HG02981 (cell line): ENCODE measurements at regions not wholly inside any gene's neighbourhood (a gene's known extent, or its start where the extent isn't known, plus 50 kb on each side); places are given as distances from the start of the nearest gene placed in this dataset.

ENCODE experiments used
- ATAC-seq: cut with Tn5 transposase; IDR thresholded peaks from one replicate; pipeline ENCODE4 v1.9.1; 2021; ENCODE audit warnings: mild to moderate bottlenecking, moderate library complexity; ENCODE audit not compliant: unreplicated experiment

DNA sequence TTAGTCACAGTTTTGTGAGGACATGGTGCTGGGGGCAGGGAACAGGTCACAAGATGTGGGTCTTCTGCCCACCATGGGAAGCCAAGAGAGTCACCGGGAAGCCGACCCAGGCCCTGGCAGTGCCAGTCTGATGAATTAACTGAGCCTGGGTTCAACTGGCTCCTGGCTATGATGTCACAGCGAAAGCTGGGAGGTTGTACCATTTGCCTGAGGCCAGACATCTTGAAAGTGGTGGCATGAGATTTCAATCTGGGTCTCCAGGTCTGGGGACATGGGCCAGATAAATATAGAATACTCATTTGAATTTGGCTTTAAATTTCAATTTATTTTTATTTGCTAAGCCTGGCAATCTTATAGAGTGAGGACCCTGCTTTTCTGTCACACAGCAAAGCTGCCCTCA is 280.9 kb downstream of the NSG2 start:
- ATAC-seq = no peak

DNA sequence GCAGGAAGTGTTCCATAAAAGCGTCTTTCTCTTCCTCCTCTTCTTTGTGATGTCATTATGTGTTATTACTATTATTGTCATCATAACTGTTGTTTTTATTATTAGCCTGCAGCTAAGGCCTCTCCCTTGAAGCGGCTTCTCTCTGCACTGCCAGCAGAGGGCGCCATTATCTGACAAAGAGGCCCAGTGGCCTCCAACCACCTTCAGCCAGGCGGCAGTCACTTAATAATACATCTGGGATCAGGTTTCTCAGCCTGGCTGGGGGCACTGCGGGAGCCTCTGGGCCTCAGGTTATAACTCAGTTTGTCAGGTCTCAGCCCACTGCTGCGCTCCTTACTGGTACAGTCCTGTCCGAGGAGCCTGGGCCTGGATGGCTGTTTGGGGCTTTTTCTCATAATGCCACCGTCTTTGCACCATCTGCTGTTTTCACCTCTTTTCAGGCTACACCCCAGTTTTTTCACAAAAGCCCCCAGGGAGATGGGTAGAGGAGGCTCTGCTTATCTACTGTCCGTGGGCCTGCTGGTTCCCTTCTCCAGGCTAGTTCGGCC is 281.9 kb downstream of the NSG2 start:
- ATAC-seq = peak; percentile 56

DNA sequence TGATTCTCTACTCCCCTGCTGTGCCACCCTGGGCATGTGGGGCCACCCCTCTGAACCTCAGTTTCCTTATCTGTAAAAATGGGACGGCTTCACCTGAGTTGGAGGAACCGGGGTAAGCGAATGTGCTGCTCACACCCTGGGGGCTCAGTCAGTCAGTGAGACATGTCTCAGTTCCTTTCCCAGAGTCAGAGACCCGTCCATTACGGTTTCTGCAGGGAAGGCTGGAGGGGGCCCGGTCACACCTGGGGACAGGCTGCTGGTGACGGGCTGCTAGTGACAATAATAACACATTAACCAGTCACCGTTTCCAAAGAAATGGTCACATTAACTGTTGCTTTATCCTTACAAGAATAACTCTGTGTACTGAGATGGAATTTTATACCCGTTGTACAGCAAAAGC is 282.4 kb downstream of the NSG2 start:
- ATAC-seq = no peak

DNA sequence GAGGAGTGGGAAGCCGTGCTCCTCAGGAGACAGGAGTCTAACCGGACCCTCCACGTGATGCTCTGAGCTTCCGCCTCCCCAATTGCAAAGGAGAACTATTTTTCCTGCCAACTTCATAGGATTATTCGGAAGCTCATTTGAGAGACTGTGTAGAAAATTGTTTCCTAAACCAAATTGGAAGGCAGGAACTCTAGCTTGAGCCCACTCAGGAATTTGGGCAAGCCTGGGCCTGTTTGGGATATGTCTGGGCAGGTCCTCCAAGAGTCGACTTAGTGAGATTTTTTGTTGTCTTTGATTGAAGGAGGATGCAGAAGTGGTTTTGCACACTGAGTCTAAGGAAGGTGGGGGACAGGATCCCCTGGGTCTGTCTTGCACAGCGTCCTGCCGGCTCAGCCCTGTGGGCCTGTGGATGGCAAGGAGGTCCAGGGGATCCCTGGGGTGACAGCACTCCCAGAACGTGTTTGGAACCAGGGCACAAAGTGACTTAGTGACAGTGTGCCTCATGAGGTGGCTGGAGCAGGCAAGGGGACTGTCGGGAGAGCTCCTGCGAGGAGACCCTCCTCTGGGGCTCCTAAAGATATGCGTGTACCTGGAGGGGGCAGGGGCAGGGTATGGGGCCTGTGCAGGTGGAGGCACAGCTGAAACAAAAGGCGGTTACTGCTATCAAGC is 283.3 kb downstream of the NSG2 start:
- ATAC-seq = no peak

DNA sequence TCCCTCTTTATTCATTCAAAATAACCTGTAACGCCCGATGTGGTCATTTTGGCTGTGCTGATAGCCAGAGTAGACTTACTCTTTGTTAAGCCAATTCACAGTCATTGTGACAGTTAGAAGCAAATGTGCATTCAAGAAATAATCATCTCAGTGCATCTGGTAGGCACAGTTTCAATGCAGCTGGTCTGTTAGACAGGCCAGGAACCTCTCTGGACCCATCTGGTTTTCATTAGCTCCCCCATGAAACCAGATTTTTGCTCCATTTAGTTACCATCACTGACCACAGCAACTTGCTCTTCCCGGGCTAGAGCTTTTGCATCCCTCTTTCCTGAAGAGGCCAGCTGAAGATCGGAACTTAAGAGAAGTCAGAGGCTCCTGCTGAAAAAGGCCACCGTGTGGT is 284.2 kb downstream of the NSG2 start:
- no peak for ATAC-seq

DNA sequence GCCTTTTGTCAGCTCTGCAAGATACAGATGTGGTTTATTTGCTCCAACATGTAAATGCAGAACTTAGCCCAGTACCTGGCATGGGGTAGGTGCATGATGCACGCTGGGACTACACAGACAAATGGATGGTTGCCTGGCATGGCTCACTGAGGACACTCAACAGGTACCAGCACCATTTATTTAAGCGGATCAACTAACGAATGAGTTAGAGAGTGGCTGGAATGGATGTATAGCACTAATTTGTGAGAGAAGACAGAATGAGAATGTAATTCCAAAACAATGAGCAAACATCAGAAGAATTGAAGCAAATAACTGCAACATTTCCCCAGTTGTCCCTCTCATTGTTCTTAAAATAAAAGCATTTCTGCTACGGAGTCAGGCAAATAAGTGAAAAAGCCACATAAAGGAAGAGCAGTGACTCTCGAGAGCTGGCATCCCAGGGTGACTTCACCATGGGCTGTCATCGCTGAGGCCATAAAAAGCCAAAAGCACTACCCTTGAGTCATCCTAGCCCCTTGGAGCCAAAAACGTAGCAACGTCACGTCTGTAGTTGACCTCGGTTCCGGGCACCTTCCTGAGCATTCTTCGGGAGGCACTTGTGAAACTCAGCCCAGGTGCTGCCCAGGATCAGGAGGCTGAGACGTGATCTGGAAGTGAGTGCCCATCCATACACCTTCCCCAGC is 290.3 kb downstream of the NSG2 start:
- ATAC-seq = no peak

DNA sequence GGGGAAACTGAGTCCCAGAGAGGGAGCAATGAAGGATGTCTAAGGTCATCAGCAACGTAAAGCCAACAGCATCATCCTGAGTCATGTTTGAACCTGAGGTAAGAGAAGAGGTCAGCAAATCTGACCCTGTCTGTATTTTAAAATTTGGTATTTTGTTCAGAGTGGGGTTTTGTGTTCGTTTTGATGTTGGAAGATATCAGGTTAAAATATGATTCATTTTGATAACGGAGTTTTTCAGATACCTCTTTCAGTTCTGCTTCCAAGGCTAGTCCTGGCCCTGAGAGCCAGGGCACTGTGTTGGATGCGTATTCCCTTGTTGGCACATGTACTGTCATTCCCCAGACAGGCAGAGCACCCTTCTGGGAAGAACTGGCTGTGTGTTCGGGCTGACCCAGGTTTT is 291.0 kb downstream of the NSG2 start:
- no peak for ATAC-seq

DNA sequence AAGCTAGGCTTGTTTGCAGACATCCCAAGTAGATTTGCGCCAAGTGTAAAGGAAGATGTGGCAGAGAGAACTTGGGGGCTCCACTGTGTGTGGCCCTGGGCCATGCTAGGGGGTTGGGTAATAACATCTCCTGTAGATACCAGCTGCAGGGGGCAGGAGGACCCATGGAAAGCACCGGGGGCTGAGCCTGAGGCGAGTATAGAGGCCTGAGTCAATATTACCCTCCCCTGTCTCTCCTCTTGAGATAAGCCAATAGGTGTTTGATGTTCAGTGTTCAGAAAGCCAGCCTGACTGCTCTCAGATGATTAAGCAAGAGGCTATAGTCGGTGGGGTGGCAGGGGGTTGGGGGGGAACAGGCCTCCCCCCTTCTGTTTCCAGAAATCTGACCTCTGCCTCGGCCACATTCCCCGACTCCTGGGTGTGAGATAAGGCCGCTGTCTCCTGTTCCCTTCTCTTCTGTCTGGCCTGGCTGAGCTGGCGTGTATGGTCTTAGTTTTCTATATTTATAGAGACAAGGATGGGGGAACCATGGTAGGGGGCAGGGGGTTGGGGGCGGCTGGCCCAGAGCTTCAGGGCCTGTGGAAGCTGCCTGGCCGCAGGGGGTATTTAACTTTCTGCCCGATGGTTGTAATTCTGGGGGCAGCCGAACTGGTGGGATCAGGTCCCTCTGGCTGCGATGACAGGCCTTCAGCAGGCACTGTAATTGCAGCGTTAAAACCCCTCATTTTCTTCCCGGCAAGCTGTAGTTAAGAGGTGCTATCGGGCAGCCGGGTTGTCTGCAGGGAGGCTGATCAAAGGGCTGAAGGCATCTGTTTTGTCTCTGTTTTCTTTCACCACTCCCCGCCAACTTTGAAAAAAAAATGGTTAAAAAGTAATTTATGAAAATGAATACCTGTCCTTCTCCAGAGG is 292.0 kb downstream of the NSG2 start:
- ATAC-seq = no peak

DNA sequence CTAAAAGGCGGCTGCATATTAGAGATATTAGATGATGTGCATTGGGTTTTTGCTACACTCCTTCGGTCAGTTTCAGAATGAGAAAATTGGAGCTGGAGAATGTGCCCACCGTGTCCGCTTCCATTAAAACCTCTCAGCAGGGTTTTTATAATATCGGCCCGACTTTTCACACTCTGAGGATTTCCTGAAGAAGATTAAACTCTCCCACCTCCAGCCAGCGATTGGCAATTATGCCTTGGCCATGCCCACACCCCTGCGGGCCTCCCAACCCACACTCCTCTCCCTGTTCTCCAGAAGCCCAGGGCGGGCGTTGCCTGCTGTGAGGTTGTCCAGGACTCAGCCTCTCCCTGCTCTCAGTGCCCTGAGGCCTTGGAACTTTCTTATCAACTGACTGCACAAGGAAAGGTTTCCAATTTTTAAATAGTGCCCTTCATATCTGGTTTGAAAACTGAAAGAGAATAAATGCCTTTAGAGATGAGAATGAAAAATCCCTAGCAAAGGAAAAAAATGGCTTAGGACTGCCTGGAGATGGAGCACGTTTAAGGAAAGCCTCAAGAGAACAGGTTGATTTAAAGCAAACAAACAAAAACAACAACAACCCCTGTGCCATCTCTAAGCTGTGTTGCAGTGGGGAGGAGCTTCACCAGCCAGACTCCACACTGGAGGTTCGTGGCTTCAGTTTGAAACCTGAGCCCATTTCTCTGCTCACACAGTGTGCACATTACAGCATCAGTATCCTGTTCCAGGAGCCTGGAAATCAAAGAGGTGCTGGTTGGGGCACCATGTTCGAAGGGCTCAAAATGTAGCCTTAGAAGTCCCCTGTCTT is 292.9 kb downstream of the NSG2 start:
- ATAC-seq = no peak

DNA sequence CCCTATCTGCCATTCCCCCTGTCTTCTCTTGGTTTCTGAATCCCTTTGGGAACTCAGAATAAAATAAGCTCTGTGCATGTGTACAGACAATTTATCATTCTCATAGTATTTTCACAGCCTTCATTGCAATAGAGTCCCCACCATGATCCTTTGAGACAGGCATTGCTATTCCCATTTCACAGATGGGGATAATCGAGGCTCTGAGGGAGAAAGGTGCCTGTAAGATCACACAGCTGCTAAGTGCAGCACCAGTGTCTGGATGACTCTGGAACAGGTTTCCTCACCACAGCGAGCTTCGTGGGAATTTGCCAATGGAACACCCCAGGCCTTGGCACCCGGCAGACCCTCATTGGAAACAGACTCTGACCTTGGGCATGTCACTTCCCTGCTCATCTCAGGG is 293.6 kb downstream of the NSG2 start:
- ATAC-seq = no peak

DNA sequence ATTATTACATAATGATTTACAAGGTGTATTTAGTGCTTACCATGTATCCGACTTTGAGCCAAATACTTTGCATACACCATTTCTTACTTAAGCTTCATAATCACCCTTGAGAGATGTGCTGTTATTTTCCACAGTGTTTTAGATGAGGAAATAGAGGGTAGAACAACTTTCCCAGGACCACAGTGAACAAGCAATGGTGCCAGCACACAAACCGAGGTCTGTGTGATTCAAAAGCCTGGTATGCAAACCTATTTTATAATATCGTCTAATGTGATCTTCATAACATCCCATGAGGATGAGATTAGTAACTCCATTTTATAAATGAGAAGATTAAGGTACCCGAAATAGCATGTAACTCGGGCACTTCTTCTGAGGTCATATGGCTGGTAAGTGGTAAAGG is 294.7 kb downstream of the NSG2 start:
- no peak for ATAC-seq

DNA sequence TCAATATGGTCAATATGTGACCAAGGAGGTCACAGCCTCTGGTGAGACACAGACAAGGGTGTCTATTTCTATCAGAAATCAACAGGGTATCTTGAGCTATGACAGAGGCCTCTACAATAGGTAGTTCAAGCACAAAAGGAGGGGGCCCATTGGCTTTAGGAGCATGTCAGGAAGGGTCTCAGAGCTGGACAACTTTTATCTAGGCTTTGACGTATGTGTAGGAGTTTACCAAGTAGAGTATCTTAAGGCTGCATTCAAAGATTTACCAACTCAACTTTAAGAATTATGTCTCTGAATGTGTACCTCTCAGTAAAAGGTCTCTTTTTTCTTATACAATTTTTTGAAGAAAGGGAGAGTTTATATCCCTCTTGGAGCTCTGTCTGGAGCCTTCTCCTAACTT is 297.2 kb downstream of the NSG2 start:
- ATAC-seq = no peak

DNA sequence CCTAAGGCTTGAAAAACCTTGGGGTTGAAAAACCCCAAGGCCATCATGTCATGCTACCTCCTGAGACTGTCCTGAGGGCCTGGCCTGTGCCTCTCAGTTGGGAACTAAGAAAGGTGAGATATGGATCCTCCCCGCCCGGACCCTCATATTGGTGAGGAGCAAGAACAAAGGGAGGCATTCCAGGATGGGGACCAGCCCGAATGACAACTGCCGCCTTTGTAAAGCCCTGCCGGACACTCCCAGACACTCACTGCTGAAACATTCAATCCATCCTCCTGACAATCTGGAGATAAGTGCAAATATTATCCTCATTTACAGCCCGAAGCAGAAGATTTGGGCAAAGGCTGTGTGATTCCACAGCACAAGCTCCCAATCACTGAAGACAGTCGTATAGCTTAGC is 298.3 kb downstream of the NSG2 start:
- ATAC-seq = no peak

DNA sequence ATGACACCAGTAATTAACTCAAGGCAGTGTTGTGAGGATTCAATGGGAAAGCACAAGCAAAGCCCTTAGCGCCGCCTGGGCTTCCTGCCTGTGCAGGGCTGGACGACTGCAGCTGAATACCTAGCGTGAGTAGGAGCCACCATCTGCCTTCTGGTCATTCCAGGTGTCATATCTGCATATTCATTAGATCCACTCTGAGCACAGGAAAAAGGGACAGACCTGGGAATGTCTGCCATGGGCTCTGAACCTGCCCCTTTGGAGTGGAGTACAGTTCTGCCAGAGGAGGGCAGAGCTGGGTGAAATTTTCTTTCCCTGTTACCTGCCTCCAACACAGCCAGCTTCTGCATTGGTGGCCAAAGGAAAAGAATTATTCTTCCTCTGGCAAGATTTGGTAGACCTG is 298.8 kb downstream of the NSG2 start:
- no peak for ATAC-seq

DNA sequence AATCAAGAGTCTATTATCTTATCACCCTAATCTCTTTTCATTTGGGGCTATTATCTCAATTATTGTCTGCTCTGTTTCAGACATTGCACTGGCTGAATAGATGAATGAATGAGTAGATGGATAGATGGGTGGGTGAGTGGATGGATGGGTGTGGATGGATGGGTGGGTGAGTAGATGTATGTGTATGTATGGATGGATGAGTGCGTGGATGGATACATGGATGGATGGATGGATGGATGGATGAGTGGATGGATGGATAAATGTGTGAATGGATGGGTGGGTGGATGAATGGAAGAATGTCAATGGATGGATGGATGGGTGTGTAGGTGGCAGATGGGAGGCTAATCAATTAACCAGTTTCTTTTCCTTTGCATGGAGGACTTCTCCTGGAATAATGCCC is 301.7 kb downstream of the NSG2 start:
- no peak for ATAC-seq

DNA sequence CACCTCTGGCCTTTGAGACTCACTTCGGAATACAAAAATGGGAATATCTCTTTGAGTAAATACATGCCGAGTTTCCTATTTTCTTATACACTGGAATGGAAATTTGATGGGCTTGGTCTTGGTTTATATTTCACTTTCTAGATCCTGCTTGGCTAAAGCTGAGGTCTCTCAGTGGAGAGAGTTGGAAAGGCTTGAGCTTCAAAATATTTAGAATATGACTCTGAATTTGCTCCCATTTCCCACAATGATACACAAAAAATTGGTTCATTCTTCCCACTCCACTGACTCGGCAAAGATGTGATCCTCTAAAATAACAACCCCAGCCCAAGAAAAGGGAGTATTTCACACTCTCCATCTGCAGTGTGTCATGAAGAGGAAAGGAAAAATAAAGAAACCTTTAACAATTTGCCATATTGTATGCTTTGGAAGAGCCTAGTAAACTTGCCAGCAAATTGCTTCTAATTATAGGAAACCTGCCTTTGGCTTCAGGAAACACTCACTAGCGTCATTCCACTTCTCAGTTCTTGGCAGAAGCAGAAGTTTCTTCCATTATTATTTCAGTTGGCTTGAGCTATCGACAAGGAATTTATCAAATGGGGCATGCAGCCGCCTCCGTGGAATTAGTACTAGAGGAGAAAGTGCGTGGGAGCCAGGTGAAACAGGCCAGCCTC is 302.9 kb downstream of the NSG2 start:
- no peak for ATAC-seq

DNA sequence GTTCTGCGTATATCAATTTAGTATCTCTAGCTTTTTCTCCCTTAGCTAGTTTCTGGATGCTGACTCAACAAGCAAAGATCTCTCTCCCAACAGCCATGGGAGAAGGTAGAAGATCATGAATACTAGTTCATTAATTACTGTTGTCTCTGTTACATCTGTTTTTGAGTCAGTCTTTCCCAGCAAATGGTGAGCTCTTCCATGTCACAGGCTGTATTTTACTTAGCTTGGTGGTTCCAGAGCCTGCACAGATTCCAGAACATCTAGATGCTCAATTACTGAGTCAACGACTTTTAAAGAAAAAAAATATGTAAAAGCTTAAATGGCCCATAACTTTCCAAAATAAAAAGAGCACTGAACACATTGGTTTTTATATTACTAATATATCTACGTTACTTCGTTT is 307.2 kb downstream of the NSG2 start:
- no peak for ATAC-seq

DNA sequence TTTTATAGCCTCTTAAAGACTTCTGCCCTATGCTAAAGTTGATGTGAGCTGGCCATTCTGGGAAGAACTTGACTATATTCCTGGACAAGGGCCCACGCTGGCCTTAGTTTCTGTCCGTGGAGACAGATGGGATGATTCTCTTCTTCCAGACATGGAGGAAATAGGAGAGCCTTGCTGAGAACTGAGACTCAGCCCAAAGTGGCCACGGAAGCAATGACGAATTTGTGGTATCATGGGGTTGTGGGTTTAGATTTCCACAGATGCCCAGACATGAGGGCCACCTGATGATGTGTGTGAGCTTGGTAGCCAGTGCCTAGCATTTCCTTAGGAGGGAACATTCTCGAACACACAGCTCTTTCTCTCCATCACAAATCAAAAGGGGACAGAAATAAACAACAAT is 309.1 kb downstream of the NSG2 start:
- ATAC-seq = no peak

DNA sequence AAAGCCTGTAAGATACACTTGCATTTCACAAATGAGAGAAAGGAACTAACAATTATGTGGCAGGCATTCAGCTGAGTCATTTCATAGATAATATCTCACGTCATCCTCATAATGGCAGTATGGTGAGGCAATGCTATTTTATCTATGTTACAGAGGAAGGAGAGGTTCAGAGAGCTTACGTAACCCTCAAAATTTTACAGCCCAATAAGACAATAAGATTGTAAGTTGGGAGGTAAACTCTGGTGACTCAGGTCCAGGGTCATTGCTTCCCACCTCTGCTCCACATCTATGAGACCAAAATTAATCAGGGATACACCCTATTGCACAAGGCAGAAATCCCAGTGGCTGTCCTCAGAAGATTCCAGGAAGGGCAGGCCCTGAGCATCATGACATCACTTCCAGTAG is 309.7 kb downstream of the NSG2 start:
- no peak for ATAC-seq

DNA sequence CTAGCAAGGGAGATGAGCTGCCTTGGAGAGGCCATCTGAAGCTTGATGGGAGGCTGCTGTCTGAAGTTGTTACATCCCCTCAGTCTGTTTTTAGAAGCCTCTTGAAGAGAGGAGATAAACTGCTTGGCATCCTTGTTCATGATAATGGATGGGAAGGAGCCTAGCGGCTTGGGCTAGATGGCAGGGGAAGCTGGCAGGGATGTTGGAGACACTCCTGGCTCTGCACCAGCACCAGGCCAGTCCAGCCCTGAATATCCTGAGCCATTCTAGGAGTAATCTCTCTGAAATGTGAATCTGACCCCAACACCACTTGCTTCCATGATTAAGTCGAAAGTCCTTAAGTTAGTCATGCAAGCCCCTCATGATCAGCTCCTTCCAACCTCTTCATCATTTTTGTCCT is 310.5 kb downstream of the NSG2 start:
- no peak for ATAC-seq
